ENCODE measurements at regions not wholly inside any gene's neighbourhood (a gene's known extent, or its start where the extent isn't known, plus 50 kb on each side); places are given as distances from the start of the nearest gene placed in this dataset.
A peak's percentile ranks its signal among the peaks of the same experiment; 100 is the strongest.
"Not testable (repeated sequence)": the region's sequence is repeated elsewhere in the genome, so short reads cannot be mapped to it uniquely, and the experiment has no call there.

DNA sequence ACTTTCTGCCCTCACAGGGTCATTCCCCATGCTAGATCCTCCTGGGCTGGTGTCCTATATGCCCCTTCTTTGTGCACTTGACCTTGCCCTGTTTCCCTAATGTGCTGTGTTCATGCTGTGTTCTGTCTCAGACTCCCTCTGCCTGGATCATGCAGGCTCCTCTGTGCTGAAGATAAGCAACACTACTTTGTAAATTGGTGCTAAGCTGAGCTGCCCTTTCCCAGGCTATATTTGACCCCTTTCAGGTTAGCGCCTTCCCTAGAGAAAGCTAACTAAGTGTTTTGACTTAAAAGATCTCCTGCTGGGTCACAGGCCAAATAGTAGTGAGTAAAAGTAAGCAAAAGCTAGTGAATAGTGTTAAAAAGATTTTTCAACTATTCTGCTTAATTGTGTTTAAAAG, 257.2 kb upstream of the RGPD4 start:
- no peak for DNase-seq (ENCODE audit: low spot score)

DNA sequence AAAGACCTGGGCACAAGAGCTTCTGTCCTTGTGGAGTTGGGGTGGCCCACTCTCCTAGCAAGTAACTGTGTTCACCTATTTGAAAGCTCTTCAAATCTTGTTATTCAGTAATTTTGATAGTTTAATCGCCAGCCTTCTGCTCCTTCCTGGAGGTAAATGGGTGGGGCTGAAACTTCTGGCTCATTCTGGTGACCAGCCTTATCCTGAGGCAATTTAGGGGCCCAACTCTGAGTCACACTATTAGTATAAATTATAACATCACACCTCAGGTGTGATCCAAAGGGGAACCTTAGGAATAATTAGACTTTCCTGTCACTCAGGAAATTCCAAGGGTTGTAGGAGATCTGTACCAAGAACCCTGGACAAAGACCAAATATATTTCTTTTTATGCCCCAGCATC, 255.8 kb upstream of the RGPD4 start:
- DNase-seq (ENCODE audit: low spot score): no peak

DNA sequence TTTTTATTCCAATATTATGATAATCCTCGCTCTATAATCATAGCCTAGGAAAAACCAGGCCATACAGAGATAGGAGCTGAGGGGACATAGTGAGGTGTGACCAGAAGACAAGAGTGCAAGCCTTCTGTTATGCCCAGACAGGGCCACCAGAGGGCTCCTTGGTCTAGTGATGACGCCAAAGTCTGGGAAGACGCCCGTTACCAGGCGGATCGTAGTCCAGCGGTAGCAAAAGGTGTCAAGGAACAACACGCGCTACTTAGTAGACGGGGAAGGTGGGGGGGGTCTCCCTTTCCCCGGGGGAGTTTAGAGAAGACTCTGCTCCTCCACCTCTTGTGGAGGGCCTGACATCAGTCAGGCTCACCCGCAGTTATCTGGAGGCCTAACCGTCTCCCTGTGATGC, 253.8 kb upstream of the RGPD4 start:
- DNase-seq (ENCODE audit: low spot score): not testable (repeated sequence)

DNA sequence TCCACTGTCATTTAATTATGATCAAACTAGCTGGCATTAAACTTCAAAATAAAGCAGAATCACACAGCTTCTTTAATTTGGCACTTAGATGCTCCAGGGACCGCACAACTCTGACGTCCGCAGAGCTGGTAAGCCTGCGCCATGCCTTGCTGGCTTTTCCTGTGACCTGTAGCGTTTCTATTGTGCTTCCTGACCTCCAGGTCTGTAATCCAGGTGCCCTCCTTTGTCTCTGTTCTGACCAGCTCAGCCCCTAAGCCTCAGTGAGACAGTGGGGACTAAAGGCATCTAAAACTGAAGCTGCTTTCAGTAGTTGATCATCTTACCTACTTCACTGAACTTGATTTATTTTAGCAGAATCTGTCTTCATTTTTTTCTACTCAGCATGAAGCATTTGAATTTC, 249.7 kb upstream of the RGPD4 start:
- DNase-seq (ENCODE audit: low spot score): no peak

- no peak for DNase-seq (ENCODE audit: low spot score)
Measured at GRCh38 chr2:107582487-107582886, 244.2 kb upstream of the RGPD4 start.

GRCh38 chr2:107584577-107584976, 242.1 kb upstream of the RGPD4 start:
- DNase-seq (ENCODE audit: low spot score): no peak

DNA sequence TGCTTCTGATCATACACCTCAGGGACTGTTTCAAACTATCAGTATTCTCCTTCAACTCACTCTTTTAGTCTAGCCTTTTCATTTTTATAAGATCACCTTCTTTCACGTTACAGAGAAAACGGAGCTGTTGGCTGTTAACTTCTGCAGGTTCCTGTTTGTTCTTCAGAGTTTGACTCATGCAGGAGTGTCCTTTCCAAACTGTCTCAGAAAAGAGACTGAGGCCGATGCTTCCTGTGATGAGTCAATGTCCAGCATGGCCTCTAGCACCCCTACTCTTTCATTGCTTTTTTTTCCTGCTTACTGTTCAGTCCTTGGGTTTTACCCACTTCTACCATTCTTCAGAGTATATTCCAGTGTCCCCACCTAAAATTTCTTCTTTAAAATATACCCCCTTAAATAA, 240.8 kb upstream of the RGPD4 start:
- no peak for DNase-seq (ENCODE audit: low spot score)

DNA sequence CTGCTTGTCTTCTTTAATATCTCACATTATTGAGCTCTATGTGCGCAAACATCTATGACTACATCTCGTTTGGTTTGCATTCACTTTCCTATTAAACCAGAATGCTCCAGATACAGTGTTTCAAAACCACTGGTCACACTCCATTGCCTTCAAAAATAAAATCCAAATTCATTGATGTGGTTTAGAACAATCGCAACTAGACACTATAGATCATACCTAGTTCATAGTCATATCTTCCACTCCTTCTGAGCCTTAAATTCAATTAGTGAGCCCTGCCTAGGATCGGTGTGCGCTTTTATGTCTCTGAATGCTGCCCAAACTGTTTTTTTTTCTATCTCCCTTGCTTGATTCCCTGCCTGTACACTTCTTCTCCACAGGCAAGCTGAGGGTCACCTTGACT, 238.5 kb upstream of the RGPD4 start:
- no peak for DNase-seq (ENCODE audit: low spot score)

DNA sequence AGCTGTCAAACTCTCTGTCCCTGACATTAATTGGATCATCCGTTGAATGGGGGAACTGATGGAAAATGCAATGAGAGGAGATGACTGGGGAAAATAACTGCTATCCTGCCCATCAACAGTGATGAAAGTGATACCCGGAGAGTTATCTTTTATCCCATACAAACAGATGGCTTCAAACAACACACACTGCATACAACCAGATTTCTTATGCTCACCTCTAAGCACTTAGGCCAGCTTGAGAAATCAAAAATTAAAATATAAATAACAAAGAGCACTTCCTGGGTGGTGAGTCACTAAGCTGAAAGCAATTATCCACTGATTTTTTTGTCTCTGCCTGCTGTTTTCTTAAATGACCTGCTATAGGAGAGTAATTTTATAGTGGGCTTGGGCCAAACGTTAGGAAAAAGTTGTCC, 237.6 kb upstream of the RGPD4 start:
- no peak for DNase-seq (ENCODE audit: low spot score)

GRCh38 chr2:107591561-107592279, 235.0 kb upstream of the RGPD4 start:
- DNase-seq (ENCODE audit: low spot score): no peak

- DNase-seq (ENCODE audit: low spot score): no peak
Measured at GRCh38 chr2:107592280-107592624, 234.4 kb upstream of the RGPD4 start.

DNA sequence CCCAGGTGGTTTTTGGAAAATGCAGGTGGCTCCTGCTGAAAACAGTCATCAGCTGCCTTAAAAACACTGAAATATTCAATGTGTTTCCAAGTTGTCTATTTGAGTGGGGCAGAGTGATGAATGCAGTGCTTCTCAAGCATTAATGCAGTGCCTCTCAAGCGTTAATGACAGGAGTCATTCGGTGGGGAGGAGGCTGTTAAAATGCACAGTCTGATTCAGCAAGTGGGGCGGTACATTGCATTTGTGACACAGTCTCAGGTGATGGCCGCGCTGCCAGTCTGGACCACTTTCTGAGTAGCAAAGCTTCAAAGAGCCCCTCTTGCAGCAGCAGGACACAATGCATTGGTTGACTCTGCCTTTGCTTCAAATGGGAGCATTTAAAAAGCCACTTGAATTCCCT, 231.4 kb upstream of the RGPD4 start:
- DNase-seq (ENCODE audit: low spot score): no peak

DNA sequence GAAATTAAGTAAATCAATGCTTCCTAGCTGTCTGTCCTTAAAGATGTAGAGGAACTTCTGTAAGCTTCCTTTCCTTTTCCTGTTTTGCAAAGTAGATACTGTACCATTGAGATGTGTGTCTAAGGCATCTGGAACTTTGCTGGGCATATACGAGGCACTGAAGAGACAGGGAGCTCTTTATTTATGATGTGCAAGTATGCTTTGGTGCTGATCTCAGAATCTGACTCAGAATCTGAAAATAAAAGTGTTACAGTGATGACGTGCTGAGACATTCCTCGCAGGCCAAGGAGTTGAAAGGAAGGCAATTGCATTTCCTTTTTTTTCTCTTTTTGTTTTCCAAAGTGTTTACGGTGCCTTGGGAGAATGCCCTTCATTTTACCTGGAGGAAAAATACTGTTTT, 230.9 kb upstream of the RGPD4 start:
- DNase-seq (ENCODE audit: low spot score): no peak

DNA sequence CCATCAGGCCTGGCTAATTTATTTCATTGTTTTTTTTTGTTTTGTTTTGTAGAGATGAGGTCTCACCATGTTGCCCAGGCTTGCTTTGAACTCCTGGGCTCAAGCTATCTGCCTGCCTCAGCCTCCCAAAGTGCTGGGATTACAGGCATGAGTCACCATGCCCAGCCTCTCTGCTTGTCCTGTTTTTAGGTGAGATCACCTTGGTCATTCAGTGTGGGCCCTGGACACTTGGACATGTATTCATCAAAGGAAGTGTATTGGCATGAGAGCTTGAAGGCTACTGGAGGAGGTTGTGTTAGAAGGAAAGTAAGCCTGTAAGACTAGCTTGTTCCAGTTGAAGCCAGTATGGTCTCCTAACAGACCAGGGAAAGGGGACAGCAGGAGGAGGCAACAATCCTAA, 229.2 kb upstream of the RGPD4 start:
- no peak for DNase-seq (ENCODE audit: low spot score)

- no peak for DNase-seq (ENCODE audit: low spot score)
Measured at GRCh38 chr2:107602801-107603200, 223.9 kb upstream of the RGPD4 start.

DNA sequence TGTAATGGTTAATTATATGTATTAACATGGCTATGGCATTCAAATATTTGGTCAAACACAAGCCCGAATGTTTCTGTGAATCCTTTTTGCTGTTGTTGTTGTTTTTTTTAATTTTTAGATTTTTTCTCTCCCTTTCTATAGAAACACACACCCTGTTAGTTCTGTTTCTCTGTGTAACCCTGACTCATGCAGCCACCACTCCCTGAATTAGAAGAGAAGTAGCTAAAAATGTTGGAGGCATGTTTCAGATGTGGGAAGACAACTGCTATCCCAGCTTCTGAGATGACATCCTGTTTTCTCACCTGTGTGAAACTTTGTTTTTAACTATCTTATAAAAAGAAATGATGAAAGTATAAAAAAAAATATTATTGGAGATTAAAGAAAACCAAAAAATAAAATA, 219.6 kb upstream of the RGPD4 start:
- no peak for DNase-seq (ENCODE audit: low spot score)

DNA sequence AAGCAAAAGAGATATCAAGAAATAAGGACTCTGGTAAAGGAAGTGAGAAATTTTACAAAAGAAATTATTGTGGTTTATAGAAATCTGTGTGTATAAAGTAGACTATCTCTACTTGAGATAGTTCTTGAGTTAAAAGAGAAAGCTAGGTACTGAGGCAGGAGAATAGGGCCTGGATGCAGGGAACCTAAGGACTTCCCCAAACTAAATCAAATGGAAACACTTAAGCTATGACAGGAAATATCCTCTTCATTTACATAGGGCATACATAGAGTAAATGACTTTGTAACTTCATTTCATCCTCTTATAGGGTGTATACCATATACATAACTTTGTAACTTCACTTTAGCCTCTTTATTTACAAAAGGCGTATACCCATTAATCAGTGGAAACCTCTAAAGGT, 219.2 kb upstream of the RGPD4 start:
- no peak for DNase-seq (ENCODE audit: low spot score)

- DNase-seq (ENCODE audit: low spot score): no peak
Measured at GRCh38 chr2:107615039-107615438, 211.7 kb upstream of the RGPD4 start.

- DNase-seq (ENCODE audit: low spot score): no peak
Measured at GRCh38 chr2:107618769-107619168, 207.9 kb upstream of the RGPD4 start.

DNA sequence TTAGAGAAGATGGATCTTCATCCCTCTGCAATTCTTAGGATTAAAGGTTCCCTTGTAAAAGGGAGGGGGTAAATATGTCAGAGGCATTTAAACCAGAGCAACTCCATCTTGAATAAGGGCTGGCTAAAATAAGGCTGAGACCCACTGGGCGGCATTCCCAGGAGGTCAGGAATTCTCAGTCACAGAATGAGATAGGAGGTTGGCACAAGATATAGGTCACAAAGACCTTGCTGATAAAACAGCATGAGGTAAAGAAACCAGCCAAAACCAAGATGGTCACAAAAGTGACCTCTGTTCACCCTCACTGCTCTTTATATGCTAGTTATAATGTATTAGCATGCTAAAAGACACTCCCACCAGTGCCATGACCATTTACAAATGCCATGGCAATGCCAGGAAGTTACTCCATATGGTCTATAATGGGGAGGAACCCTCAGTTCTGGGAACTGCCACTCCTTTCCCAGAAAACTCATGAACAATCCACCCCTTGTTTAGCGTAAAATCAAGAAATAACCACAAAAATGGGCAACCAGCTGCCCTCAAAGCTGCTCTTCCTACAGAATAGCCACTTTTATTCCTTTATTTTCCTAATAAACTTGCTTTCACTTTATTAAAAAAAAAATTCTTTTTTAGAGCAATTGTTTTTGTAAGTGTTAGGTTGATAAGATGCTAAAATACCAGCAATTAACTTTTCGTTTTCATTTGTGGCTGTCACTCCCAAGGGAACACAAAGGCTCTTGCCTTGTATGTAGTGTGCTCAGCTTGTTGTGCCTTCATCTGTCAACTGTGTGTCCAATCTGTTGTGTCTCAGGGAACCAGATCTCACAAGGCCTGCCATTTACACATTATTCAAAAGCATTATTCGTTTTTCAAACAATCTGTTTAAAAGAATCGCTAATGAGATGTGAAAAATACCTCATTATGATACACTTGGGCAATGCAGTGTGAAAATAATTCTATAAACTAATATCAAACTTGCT, 205.2 kb upstream of the RGPD4 start:
- peak; percentile 19 for DNase-seq (ENCODE audit: low spot score)

GRCh38 chr2:107622741-107623310, 203.9 kb upstream of the RGPD4 start:
- no peak for DNase-seq (ENCODE audit: low spot score)

GRCh38 chr2:107625982-107626381, 200.7 kb upstream of the RGPD4 start:
- no peak for DNase-seq (ENCODE audit: low spot score)

DNA sequence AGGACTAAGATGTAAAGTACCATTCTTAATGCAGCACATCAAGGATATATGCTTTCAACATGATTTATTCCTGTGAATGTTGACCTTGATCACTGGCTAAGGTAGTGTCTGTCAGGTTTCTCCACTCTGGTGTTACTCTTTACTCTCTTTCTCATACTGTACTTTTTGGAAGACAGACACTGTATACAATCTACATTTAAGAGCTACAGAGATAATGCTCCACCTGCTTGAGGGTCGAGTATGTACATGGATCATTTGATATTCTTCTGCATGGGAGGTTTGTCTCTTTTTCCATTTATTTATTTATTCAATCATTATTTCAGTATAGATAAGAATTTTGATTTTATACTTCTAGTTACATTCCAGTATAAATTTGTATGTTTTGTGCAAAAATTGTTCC, 199.5 kb upstream of the RGPD4 start:
- DNase-seq (ENCODE audit: low spot score): no peak
